ENCODE measurements at regions not wholly inside any gene's neighbourhood (a gene's known extent, or its start where the extent isn't known, plus 50 kb on each side); places are given as distances from the start of the nearest gene placed in this dataset.

DNA sequence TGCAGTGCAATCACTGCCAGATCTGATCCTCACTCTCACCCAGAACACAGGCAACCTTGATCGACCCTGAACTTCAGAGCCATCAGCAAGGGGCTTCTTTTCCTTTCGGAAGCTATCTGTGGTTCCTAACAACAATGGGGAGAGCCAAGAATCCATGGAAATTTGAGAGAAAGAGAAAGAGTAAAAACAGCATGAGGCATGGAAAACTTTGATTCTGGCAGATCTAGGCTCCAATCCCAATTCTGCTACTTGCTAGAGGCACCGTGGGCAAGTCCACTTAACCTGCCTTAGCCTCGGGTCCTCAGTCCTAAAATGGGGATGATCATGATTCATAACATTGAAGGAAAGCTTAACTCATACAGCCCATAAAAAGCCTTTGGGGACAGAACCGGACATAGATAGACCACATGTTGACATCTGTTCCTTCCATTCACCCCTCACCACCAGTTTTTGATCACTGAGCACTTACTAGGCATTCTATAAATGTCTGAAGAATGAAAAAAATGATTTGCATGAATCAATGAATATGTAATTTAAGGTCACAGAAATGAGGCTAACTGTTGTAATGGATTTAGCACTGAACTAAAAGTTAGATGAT, 605.7 kb upstream of the CFAP20DC start:
- Histone ChIP-seq H3K9ac (ENCODE audit: low read depth in 1 of 2, low read length in 2 of 2) (no peak overlapping the region), H3K36me3 (ENCODE audit: control insufficient read depth in 4 of 4, insufficient read depth in 3 of 4, low read depth in 1 of 4, low read length in 3 of 4) (no peaks in the 10 kb centered on the region), H3K4me3 (ENCODE audit: low read depth in 1 of 3, low read length in 3 of 3) (no peak overlapping the region), H3K27ac (ENCODE audit: low read depth in 1 of 2, low read length in 2 of 2) (no peak overlapping the region), H3K9me3 (ENCODE audit: control insufficient read depth in 4 of 4, low read length in 3 of 4) (peaks cover 0 to 1% (median under 1%) of the 10 kb centered on the region in 4 donors), H3K27me3 (ENCODE audit: control insufficient read depth in 4 of 4, insufficient read depth in 4 of 4, low read length in 3 of 4) (peaks cover 0 to 3% (median 0%) of the 10 kb centered on the region in 4 donors), H3K4me1 (ENCODE audit: control insufficient read depth in 4 of 4, insufficient read depth in 4 of 4, low read length in 3 of 4) (no peaks in the 10 kb centered on the region)
- no peak for DNase-seq (ENCODE audit: low spot score)
- TF ChIP-seq, protein P1, sequence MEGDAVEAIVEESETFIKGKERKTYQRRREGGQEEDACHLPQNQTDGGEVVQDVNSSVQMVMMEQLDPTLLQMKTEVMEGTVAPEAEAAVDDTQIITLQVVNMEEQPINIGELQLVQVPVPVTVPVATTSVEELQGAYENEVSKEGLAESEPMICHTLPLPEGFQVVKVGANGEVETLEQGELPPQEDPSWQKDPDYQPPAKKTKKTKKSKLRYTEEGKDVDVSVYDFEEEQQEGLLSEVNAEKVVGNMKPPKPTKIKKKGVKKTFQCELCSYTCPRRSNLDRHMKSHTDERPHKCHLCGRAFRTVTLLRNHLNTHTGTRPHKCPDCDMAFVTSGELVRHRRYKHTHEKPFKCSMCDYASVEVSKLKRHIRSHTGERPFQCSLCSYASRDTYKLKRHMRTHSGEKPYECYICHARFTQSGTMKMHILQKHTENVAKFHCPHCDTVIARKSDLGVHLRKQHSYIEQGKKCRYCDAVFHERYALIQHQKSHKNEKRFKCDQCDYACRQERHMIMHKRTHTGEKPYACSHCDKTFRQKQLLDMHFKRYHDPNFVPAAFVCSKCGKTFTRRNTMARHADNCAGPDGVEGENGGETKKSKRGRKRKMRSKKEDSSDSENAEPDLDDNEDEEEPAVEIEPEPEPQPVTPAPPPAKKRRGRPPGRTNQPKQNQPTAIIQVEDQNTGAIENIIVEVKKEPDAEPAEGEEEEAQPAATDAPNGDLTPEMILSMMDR (IDR thresholded peaks at IDR 0.05; ENCODE audit: low read depth, low read length, missing input control), result no peak
- TF ChIP-seq HNF4G (IDR thresholded peaks at IDR 0.05) (no peak), FOXA1 (IDR thresholded peaks at IDR 0.05) (no peak), RXRA (IDR thresholded peaks at IDR 0.05) (no peak), SP1 (IDR thresholded peaks at IDR 0.05) (no peak), HNF4A (conservative IDR thresholded peaks at IDR 0.05) (no peak), JUND (IDR thresholded peaks at IDR 0.05) (no peak), FOXA2 (IDR thresholded peaks at IDR 0.05) (no peak)
- TF ChIP-seq, protein P2, sequence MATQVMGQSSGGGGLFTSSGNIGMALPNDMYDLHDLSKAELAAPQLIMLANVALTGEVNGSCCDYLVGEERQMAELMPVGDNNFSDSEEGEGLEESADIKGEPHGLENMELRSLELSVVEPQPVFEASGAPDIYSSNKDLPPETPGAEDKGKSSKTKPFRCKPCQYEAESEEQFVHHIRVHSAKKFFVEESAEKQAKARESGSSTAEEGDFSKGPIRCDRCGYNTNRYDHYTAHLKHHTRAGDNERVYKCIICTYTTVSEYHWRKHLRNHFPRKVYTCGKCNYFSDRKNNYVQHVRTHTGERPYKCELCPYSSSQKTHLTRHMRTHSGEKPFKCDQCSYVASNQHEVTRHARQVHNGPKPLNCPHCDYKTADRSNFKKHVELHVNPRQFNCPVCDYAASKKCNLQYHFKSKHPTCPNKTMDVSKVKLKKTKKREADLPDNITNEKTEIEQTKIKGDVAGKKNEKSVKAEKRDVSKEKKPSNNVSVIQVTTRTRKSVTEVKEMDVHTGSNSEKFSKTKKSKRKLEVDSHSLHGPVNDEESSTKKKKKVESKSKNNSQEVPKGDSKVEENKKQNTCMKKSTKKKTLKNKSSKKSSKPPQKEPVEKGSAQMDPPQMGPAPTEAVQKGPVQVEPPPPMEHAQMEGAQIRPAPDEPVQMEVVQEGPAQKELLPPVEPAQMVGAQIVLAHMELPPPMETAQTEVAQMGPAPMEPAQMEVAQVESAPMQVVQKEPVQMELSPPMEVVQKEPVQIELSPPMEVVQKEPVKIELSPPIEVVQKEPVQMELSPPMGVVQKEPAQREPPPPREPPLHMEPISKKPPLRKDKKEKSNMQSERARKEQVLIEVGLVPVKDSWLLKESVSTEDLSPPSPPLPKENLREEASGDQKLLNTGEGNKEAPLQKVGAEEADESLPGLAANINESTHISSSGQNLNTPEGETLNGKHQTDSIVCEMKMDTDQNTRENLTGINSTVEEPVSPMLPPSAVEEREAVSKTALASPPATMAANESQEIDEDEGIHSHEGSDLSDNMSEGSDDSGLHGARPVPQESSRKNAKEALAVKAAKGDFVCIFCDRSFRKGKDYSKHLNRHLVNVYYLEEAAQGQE (IDR thresholded peaks at IDR 0.05), result no peak
- TF ChIP-seq, protein P3, sequence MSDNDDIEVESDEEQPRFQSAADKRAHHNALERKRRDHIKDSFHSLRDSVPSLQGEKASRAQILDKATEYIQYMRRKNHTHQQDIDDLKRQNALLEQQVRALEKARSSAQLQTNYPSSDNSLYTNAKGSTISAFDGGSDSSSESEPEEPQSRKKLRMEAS (IDR thresholded peaks at IDR 0.05), result no peak
- 83% methylated on average over 5 of the region's 5 CpGs for WGBS

DNA sequence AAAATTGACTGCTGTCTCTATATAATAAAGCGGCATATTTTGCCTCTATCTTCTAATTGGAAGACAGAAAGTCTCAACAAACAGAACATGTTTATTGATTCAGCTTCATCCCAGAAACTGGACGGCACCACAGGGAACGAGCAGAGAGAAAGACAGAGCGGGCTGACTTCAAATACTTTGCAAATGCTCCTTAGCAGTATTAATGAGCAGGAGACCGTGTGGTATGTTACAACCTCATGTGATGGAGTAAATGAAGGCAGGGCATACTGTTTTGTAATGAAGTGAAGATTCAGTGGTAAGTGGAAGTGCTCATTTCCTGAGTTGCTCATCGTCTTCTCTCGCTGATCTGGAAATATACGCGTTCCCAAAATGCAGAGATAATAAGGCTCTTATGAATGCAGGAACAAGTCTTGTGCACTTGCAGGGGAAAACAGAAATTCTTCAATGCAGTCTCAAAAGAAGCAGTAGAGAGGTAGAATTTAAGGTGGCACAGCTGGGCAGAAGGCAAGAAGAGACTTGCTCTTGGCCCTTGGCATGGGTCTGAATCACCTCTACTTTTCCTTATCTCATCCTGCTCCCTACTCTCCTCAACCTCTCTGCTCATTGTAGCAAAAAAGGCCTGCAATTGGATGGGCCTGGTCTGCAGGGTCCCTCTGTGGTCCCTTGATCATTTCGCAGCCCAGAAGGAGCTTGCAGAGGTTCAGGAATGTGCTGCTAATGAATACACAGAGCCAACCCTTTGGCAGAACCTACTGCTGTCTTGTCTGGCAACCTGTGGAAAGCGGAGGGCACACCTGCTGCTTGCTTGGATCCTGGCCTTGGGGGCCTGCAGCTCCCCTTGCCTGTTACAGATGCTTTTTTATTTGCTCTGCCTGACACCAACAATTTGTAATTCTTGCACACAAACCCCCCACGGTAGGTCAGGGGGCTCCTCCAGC, 604.9 kb upstream of the CFAP20DC start:
- peaks cover 0 to 3% (median 0%) of the 10 kb centered on the region in 4 donors for H3K27me3 ChIP-seq (ENCODE audit: control insufficient read depth in 4 of 4, insufficient read depth in 4 of 4, low read length in 3 of 4)
- no peaks in the 10 kb centered on the region for H3K36me3 ChIP-seq (ENCODE audit: control insufficient read depth in 4 of 4, insufficient read depth in 3 of 4, low read depth in 1 of 4, low read length in 3 of 4)
- DNase-seq (ENCODE audit: low spot score), result no peak
- no peaks in the 10 kb centered on the region for H3K4me1 ChIP-seq (ENCODE audit: control insufficient read depth in 4 of 4, insufficient read depth in 4 of 4, low read length in 3 of 4)
- no peak overlapping the region for H3K27ac ChIP-seq (ENCODE audit: low read depth in 1 of 2, low read length in 2 of 2)
- peaks cover 0 to 6% (median 1%) of the 10 kb centered on the region in 4 donors for H3K9me3 ChIP-seq (ENCODE audit: control insufficient read depth in 4 of 4, low read length in 3 of 4)
- no peak overlapping the region for H3K9ac ChIP-seq (ENCODE audit: low read depth in 1 of 2, low read length in 2 of 2)
- 81% methylated on average over 12 of the region's 12 CpGs for WGBS
- TF ChIP-seq HNF4A (conservative IDR thresholded peaks at IDR 0.05) (no peak), EGR1 (IDR thresholded peaks at IDR 0.05; ENCODE audit: low read depth in 2 of 2) (no peak)
- H3K4me3 ChIP-seq (ENCODE audit: low read depth in 1 of 3, low read length in 3 of 3), result no peak overlapping the region
